Heart left ventricle (tissue), 16 donors: ENCODE measurements at regions not wholly inside any gene's neighbourhood (a gene's known extent, or its start where the extent isn't known, plus 50 kb on each side); places are given as distances from the start of the nearest gene placed in this dataset.

Source experiments
- ATAC-seq, 4 donors: fragments of 200-7000 bp; cut with Tn5 transposase; one replicate each; pipeline ENCODE4 v1.9.1; 2020 to 2022; ENCODE audit warnings: moderate library complexity in 4 of 4, mild to moderate bottlenecking in 3 of 4, moderate number of reproducible peaks in 1 of 4
- DNase-seq, 5 donors: peaks; one replicate each; pipeline ENCODE4 v3.0.0-alpha.2; 2020
- H3K27ac ChIP-seq, 12 donors: fragments of 200-600 bp; sonication (generic) in 4 of 12; one replicate each; pipeline versions ENCODE4 v1.5.0 to v1.8.0; 2016 to 2022; ENCODE audit warnings: mild to moderate bottlenecking in 2 of 12
- H3K27me3 ChIP-seq, 9 donors: fragments of 200-600 bp; sonication (generic) in 2 of 9; one replicate each; pipeline versions ENCODE4 v1.5.1 to v1.8.0; 2016 to 2022; ENCODE audit warnings: mild to moderate bottlenecking in 3 of 9
- H3K36me3 ChIP-seq, 9 donors: fragments of 200-600 bp; sonication (generic) in 2 of 9; one replicate each; pipeline versions ENCODE4 v1.5.0 to v1.8.0; 2018 to 2022; ENCODE audit warnings: mild to moderate bottlenecking in 2 of 9
- H3K4me1 ChIP-seq, 12 donors: fragments of 200-600 bp; sonication (generic) in 4 of 12; one replicate each; pipeline versions ENCODE4 v1.5.0 to v1.8.0; 2016 to 2022; ENCODE audit warnings: mild to moderate bottlenecking in 3 of 12
- H3K4me3 ChIP-seq, 12 donors: fragments of 200-600 bp; sonication (generic) in 4 of 12; one replicate each; pipeline versions ENCODE4 v1.5.0 to v1.8.0; 2017 to 2022; ENCODE audit warnings: mild to moderate bottlenecking in 9 of 12, moderate library complexity in 4 of 12
- H3K9me3 ChIP-seq, 12 donors: fragments of 200-600 bp; sonication (generic) in 4 of 12; one replicate each; pipeline versions ENCODE4 v1.5.0 to v1.8.0; 2016 to 2022; ENCODE audit warnings: mild to moderate bottlenecking in 1 of 12
- CTCF ChIP-seq, 12 donors: fragments of 200-600 bp; sonication (generic) in 4 of 12; IDR thresholded peaks; one replicate each; pipeline versions ENCODE4 v1.5.0 to v1.8.0; 2018 to 2022; ENCODE audit warnings: antibody characterized with exemption in 12 of 12, mild to moderate bottlenecking in 5 of 12
- POLR2A ChIP-seq, 2 donors: fragments of 450-650 bp; IDR thresholded peaks; one replicate each; pipeline ENCODE4 v1.6.1; 2017; ENCODE audit warnings: antibody characterized with exemption in 2 of 2, mild to moderate bottlenecking in 2 of 2, moderate library complexity in 2 of 2
- WGBS, 4 donors: extraction: QIAGEN DNeasy Blood & Tissue Kit in 2 of 4; methylation state at CpG; one replicate each; pipeline versions ENCODE4 v1.1.5 to v1.1.7; 2013 to 2018; 5-methylcytosine and 5-hydroxymethylcytosine counted together
- intact Hi-C, 10 donors: fragments of 100-400 bp; cut with DNase I; formaldehyde crosslinking; loops; one replicate each; pipeline versions ENCODE4 v1.11.1 to v1.14.2; 2022
- donor health status: ischemic (EF 13 %, LVEDD 7.1; RV severe dilation, severe dysfunction).
- donor health status: healthy with polysubstance abuse.
- donor health status: DM: no; HTN: yes; CAD: no.
- donor health status: DM: no; HTN: no; CAD: no.
- donor health status: ischemic (EF 25% LVEDD 6.9; RV normal size, moderate dysfunction).
- donor health status: ischemic (EF 25% LVEDD 5.7; RV mildly dilated, moderate dysfunction).
- donor health status: healthy.
- donor health status: DM: yes; HTN: yes; CAD: no.
- donor health status: ischemic (EF 35%, LVEDD 5.7; RV mildly dilated, moderate dysfunction).
- donor health status: nonischemic (EF 11% LVEDD 7.7; RV severe dilation, severe dysfunction).
- donor health status: DM: yes; HTN: yes; CAD: no.
- donor health status: PGD.
- donor health status: ischemic (EF 29% LVEDD 5.4; RV normal size, mild dysfunction).
- donor health status: nonischemic (EF 23%, LVEDD 6.1; RV moderate dilation, normal function).

- Histone ChIP-seq H3K9me3 (no peaks in the 10 kb centered on the region), H3K4me3 (no peak overlapping the region), H3K4me1 (no peaks in the 10 kb centered on the region), H3K27ac (no peak overlapping the region), H3K27me3 (peaks cover 0 to 47% (median 5%) of the 10 kb centered on the region in 9 donors), H3K36me3 (no peaks in the 10 kb centered on the region)
- WGBS, 4 donors, result 12 to 16% (median 13%) methylated on average over 13 to 20 of the region's 20 CpGs
- intact Hi-C loops, result loop anchor here in 9 of 10 donors (2.0 to 10.0 kb wide), 5 partner anchors 40 to 182 kb away; partner anchors contain the start of gene TRIM26 (in 1 of the 9)
- DNase-seq (peak; percentile 60 to 91 (median 81)), ATAC-seq (peak; percentile 87 to 98 (median 93))
- peak; percentile 60 to 86 (median 76) for TF ChIP-seq CTCF (IDR thresholded peaks at IDR 0.05)
- no peak for TF ChIP-seq POLR2A (IDR thresholded peaks at IDR 0.05)
Measured at GRCh38 chr6:30396833-30397479, 52.0 kb downstream of the RPP21 start.

- DNase-seq (no peak), ATAC-seq (no peak)
- 60 to 73% (median 66%) methylated on average over 3 of the region's 3 CpGs for WGBS, 4 donors
- H3K36me3 ChIP-seq, result no peaks in the 10 kb centered on the region
- H3K4me1 ChIP-seq, result no peaks in the 10 kb centered on the region
- H3K27ac ChIP-seq, result no peak overlapping the region
- H3K4me3 ChIP-seq, result no peak overlapping the region
- TF ChIP-seq CTCF (IDR thresholded peaks at IDR 0.05) (no peak), POLR2A (IDR thresholded peaks at IDR 0.05) (no peak)
- no peaks in the 10 kb centered on the region for H3K9me3 ChIP-seq
- intact Hi-C loops, result loop anchor here in 9 of 10 donors (2.0 to 10.0 kb wide), 5 partner anchors 40 to 183 kb away; partner anchors contain the start of gene TRIM26 (in 1 of the 9)
- peaks cover 0 to 42% (median 3%) of the 10 kb centered on the region in 9 donors for H3K27me3 ChIP-seq
Measured at GRCh38 chr6:30397697-30398096, 52.7 kb downstream of the RPP21 start.

- H3K27me3 ChIP-seq, result peaks cover 0 to 43% (median 0%) of the 10 kb centered on the region in 9 donors
- no peak overlapping the region for H3K27ac ChIP-seq
- no peak for DNase-seq
- 92 to 95% (median 92%) methylated on average over 2 of the region's 2 CpGs for WGBS, 4 donors
- TF ChIP-seq CTCF (IDR thresholded peaks at IDR 0.05) (no peak), POLR2A (IDR thresholded peaks at IDR 0.05) (no peak)
- no peaks in the 10 kb centered on the region for H3K9me3 ChIP-seq
- no peak for ATAC-seq
- intact Hi-C loops, result loop anchor here in 9 of 10 donors (5.0 to 10.0 kb wide), 4 partner anchors 42 to 185 kb away; partner anchors contain the start of gene TRIM26 (in 1 of the 9)
- no peaks in the 10 kb centered on the region for H3K36me3 ChIP-seq
- H3K4me1 ChIP-seq, result no peaks in the 10 kb centered on the region
- H3K4me3 ChIP-seq, result no peak overlapping the region
Measured at GRCh38 chr6:30399390-30400058, 54.6 kb downstream of the RPP21 start.

GRCh38 chr6:30405934-30406333 lies 61.0 kb downstream of the RPP21 start:
- Histone ChIP-seq H3K27ac (no peak overlapping the region), H3K4me1 (no peaks in the 10 kb centered on the region), H3K27me3 (peaks cover 0 to 49% (median 3%) of the 10 kb centered on the region in 9 donors), H3K9me3 (peaks cover 0 to 14% (median 0%) of the 10 kb centered on the region in 12 donors), H3K4me3 (no peak overlapping the region), H3K36me3 (no peaks in the 10 kb centered on the region)
- no peak for ATAC-seq
- TF ChIP-seq POLR2A (IDR thresholded peaks at IDR 0.05), result no peak
- TF ChIP-seq CTCF (IDR thresholded peaks at IDR 0.05), result no peak
- DNase-seq, result no peak
- 79 to 89% (median 85%) methylated on average over 2 of the region's 2 CpGs for WGBS, 4 donors
- intact Hi-C loops, result no loop called here
